Mesendoderm (in vitro differentiated cells): ENCODE measurements at regions not wholly inside any gene's neighbourhood (a gene's known extent, or its start where the extent isn't known, plus 50 kb on each side); places are given as distances from the start of the nearest gene placed in this dataset.

Experiments
- DNase-seq: peaks from one replicate; pipeline ENCODE4 v3.0.0; 2013
- H2AK5ac ChIP-seq: 2 replicates; pipeline ENCODE4 v1.6.1; 2013; ENCODE audit warnings: low read length, inconsistent platforms
- H2BK120ac ChIP-seq: 2 replicates; pipeline ENCODE4 v1.6.1; 2013; ENCODE audit warnings: low read depth, mild to moderate bottlenecking, low read length, moderate library complexity, mixed read lengths
- H2BK15ac ChIP-seq: replicated peaks from 2 replicates; pipeline ENCODE4 v1.6.1; 2013; ENCODE audit warnings: low read depth, mild to moderate bottlenecking, moderate library complexity
- H2BK5ac ChIP-seq: 2 replicates; pipeline ENCODE4 v1.6.1; 2013; ENCODE audit warnings: low read length, inconsistent platforms
- H3K18ac ChIP-seq: 2 replicates; pipeline ENCODE4 v1.6.1; 2013; ENCODE audit warnings: mild to moderate bottlenecking, low read length, mixed read lengths
- H3K23ac ChIP-seq: one replicate; pipeline ENCODE4 v1.6.1; 2013; ENCODE audit warnings: low read length
- H3K27ac ChIP-seq: 2 replicates; pipeline ENCODE4 v1.5.1; 2013; ENCODE audit warnings: low read depth, mild to moderate bottlenecking, inconsistent platforms, low read length, moderate library complexity
- H3K27me3 ChIP-seq: 2 replicates; pipeline ENCODE4 v1.6.1; 2013; ENCODE audit warnings: low read length, control low read depth, mild to moderate bottlenecking, inconsistent platforms; ENCODE audit not compliant: insufficient read depth, poor library complexity
- H3K36me3 ChIP-seq: 2 replicates; pipeline ENCODE4 v1.6.1; 2013; ENCODE audit warnings: low read length, inconsistent platforms; ENCODE audit not compliant: control insufficient read depth, insufficient read depth
- H3K4ac ChIP-seq: one replicate; pipeline ENCODE4 v1.6.1; 2013; ENCODE audit warnings: low read depth, mild to moderate bottlenecking, low read length, moderate library complexity
- H3K4me1 ChIP-seq: 2 replicates; pipeline ENCODE4 v1.6.1; 2013; ENCODE audit warnings: low read depth, low read length, inconsistent platforms; ENCODE audit not compliant: control insufficient read depth
- H3K4me2 ChIP-seq: 2 replicates; pipeline ENCODE4 v1.6.1; 2013; ENCODE audit warnings: low read length
- H3K4me3 ChIP-seq: 2 replicates; pipeline ENCODE4 v1.5.1; 2013; ENCODE audit warnings: mild to moderate bottlenecking, low read length
- H3K56ac ChIP-seq: one replicate; pipeline ENCODE4 v1.6.1; 2013; ENCODE audit warnings: low read length
- H3K79me1 ChIP-seq: 2 replicates; pipeline ENCODE4 v1.6.1; 2013; ENCODE audit warnings: low read length, inconsistent platforms
- H3K79me2 ChIP-seq: 2 replicates; pipeline ENCODE4 v1.6.1; 2013; ENCODE audit warnings: mild to moderate bottlenecking, low read length; ENCODE audit not compliant: control insufficient read depth, insufficient read depth
- H3K9ac ChIP-seq: 2 replicates; pipeline ENCODE4 v1.6.1; 2013; ENCODE audit warnings: low read length, inconsistent platforms
- H4K5ac ChIP-seq: one replicate; pipeline ENCODE4 v1.6.1; 2013; ENCODE audit warnings: low read length
- H4K8ac ChIP-seq: one replicate; pipeline ENCODE4 v1.6.1; 2013; ENCODE audit warnings: low read depth, mild to moderate bottlenecking, control low read depth, low read length, moderate library complexity
- WGBS: extraction: QIAGEN DNeasy Blood & Tissue Kit; methylation state at CpG from one replicate; pipeline ENCODE4 v1.1.7; 2013; ENCODE audit warnings: low lambda C conversion rate, missing lambda C conversion rate; ENCODE audit not compliant: insufficient coverage; ENCODE audit errors: extremely low coverage; 5-methylcytosine and 5-hydroxymethylcytosine counted together

- Histone ChIP-seq H3K9ac (no peak overlapping the region), H3K4ac (no peak overlapping the region), H2BK15ac (no peak overlapping the region), H3K23ac (no peak overlapping the region), H4K5ac (no peak overlapping the region), H3K36me3 (no peaks in the 10 kb centered on the region), H3K27ac (no peak overlapping the region), H2BK120ac (no peak overlapping the region), H3K56ac (no peak overlapping the region), H3K79me1 (no peaks in the 10 kb centered on the region), H3K4me1 (no peaks in the 10 kb centered on the region), H3K4me3 (no peak overlapping the region), H3K4me2 (no peak overlapping the region), H2AK5ac (no peak overlapping the region), H2BK5ac (no peak overlapping the region), H3K27me3 (no peaks in the 10 kb centered on the region), H3K79me2 (no peaks in the 10 kb centered on the region), H4K8ac (no peak overlapping the region), H3K18ac (no peak overlapping the region)
- DNase-seq = no peak
- WGBS = no CpG with 5 or more reads among the region's 6 CpGs
These were observed 226.9 kb downstream of the BUD13 start for GRCh38 chr11:116545912-116546311.

GRCh38 chr11:116544721-116545120 is 228.1 kb downstream of the BUD13 start:
- no peak overlapping the region for H3K18ac ChIP-seq
- no CpG with 5 or more reads among the region's 10 CpGs for WGBS

GRCh38 chr11:116543911-116544475 is 228.8 kb downstream of the BUD13 start:
- Histone ChIP-seq H3K4ac (no peak overlapping the region), H2BK15ac (no peak overlapping the region), H2AK5ac (no peak overlapping the region), H2BK5ac (no peak overlapping the region), H3K4me2 (no peak overlapping the region), H3K56ac (no peak overlapping the region), H3K23ac (no peak overlapping the region), H3K27me3 (no peaks in the 10 kb centered on the region), H2BK120ac (no peak overlapping the region), H4K5ac (no peak overlapping the region), H3K4me1 (no peaks in the 10 kb centered on the region), H3K18ac (no peak overlapping the region), H3K27ac (no peak overlapping the region), H4K8ac (no peak overlapping the region), H3K79me1 (no peaks in the 10 kb centered on the region), H3K9ac (no peak overlapping the region), H3K79me2 (no peaks in the 10 kb centered on the region), H3K36me3 (no peaks in the 10 kb centered on the region), H3K4me3 (no peak overlapping the region)
- DNase-seq = no peak
- no CpG with 5 or more reads among the region's 4 CpGs for WGBS

More at GRCh38 chr11:116544721-116545120, 228.1 kb downstream of the BUD13 start:
- Histone ChIP-seq H3K79me1 (no peaks in the 10 kb centered on the region), H3K4me3 (no peak overlapping the region), H3K56ac (no peak overlapping the region), H3K4me2 (no peak overlapping the region), H2BK120ac (no peak overlapping the region), H3K4ac (no peak overlapping the region), H2BK5ac (no peak overlapping the region), H3K4me1 (no peaks in the 10 kb centered on the region), H4K8ac (no peak overlapping the region), H4K5ac (no peak overlapping the region), H2AK5ac (no peak overlapping the region), H3K23ac (no peak overlapping the region), H3K9ac (no peak overlapping the region), H3K36me3 (no peaks in the 10 kb centered on the region), H2BK15ac (no peak overlapping the region), H3K79me2 (no peaks in the 10 kb centered on the region), H3K27ac (no peak overlapping the region), H3K27me3 (no peaks in the 10 kb centered on the region)
- DNase-seq = no peak

- no peaks in the 10 kb centered on the region for H3K79me2 ChIP-seq
- no peak overlapping the region for H4K5ac ChIP-seq
- no peaks in the 10 kb centered on the region for H3K27me3 ChIP-seq
- no peaks in the 10 kb centered on the region for H3K4me1 ChIP-seq
- DNase-seq = no peak
- no peak overlapping the region for H2BK120ac ChIP-seq
- H3K36me3 ChIP-seq = no peaks in the 10 kb centered on the region
- no peak overlapping the region for H3K4me3 ChIP-seq
- H3K23ac ChIP-seq = no peak overlapping the region
- no peaks in the 10 kb centered on the region for H3K79me1 ChIP-seq
- H3K9ac ChIP-seq = no peak overlapping the region
- H2BK5ac ChIP-seq = no peak overlapping the region
- no peak overlapping the region for H3K4ac ChIP-seq
- no CpG with 5 or more reads among the region's 4 CpGs for WGBS
- no peak overlapping the region for H4K8ac ChIP-seq
- H2AK5ac ChIP-seq = no peak overlapping the region
- H3K18ac ChIP-seq = no peak overlapping the region
- H3K4me2 ChIP-seq = no peak overlapping the region
- H3K56ac ChIP-seq = no peak overlapping the region
- H2BK15ac ChIP-seq = no peak overlapping the region
- H3K27ac ChIP-seq = no peak overlapping the region
These were observed 229.7 kb downstream of the BUD13 start for GRCh38 chr11:116543099-116543498.

GRCh38 chr11:116542406-116542805 is 230.4 kb downstream of the BUD13 start:
- no peak overlapping the region for H4K8ac ChIP-seq
- H3K9ac ChIP-seq = no peak overlapping the region
- H3K27me3 ChIP-seq = no peaks in the 10 kb centered on the region
- no peak overlapping the region for H2BK120ac ChIP-seq
- no peak overlapping the region for H3K56ac ChIP-seq
- WGBS = no CpG with 5 or more reads among the region's 6 CpGs
- H3K27ac ChIP-seq = no peak overlapping the region
- H3K79me2 ChIP-seq = no peaks in the 10 kb centered on the region
- no peak overlapping the region for H3K18ac ChIP-seq
- no peak overlapping the region for H2BK5ac ChIP-seq
- DNase-seq = no peak
- no peaks in the 10 kb centered on the region for H3K4me1 ChIP-seq
- H2AK5ac ChIP-seq = no peak overlapping the region
- H3K79me1 ChIP-seq = no peaks in the 10 kb centered on the region
- no peak overlapping the region for H3K23ac ChIP-seq
- no peak overlapping the region for H3K4me3 ChIP-seq
- H3K4me2 ChIP-seq = no peak overlapping the region
- no peak overlapping the region for H2BK15ac ChIP-seq
- no peak overlapping the region for H4K5ac ChIP-seq
- H3K4ac ChIP-seq = no peak overlapping the region
- no peaks in the 10 kb centered on the region for H3K36me3 ChIP-seq

GRCh38 chr11:116541460-116541859 is 231.3 kb downstream of the BUD13 start:
- H2BK15ac ChIP-seq = no peak overlapping the region
- H2AK5ac ChIP-seq = no peak overlapping the region
- no peaks in the 10 kb centered on the region for H3K79me2 ChIP-seq
- H3K4me3 ChIP-seq = no peak overlapping the region
- no peak overlapping the region for H2BK5ac ChIP-seq
- H3K4ac ChIP-seq = no peak overlapping the region
- WGBS = no CpG with 5 or more reads among the region's 1 CpG
- H3K9ac ChIP-seq = no peak overlapping the region
- H3K36me3 ChIP-seq = no peaks in the 10 kb centered on the region
- H3K27me3 ChIP-seq = no peaks in the 10 kb centered on the region
- DNase-seq = no peak
- H3K4me1 ChIP-seq = no peaks in the 10 kb centered on the region
- no peak overlapping the region for H3K18ac ChIP-seq
- no peak overlapping the region for H3K23ac ChIP-seq
- H2BK120ac ChIP-seq = no peak overlapping the region
- no peak overlapping the region for H3K27ac ChIP-seq
- no peak overlapping the region for H3K56ac ChIP-seq
- no peak overlapping the region for H4K5ac ChIP-seq
- no peaks in the 10 kb centered on the region for H3K79me1 ChIP-seq
- H3K4me2 ChIP-seq = no peak overlapping the region
- no peak overlapping the region for H4K8ac ChIP-seq
